ENCODE measurements at regions not wholly inside any gene's neighbourhood (a gene's known extent, or its start where the extent isn't known, plus 50 kb on each side); places are given as distances from the start of the nearest gene placed in this dataset.

GRCh38 chr3:73292220-73292619 lies 230.8 kb downstream of the EBLN2 start:
- TF ChIP-seq EZH2 (IDR thresholded peaks at IDR 0.05; ENCODE audit: borderline replicate concordance), result no peak
- TF ChIP-seq, protein P1, sequence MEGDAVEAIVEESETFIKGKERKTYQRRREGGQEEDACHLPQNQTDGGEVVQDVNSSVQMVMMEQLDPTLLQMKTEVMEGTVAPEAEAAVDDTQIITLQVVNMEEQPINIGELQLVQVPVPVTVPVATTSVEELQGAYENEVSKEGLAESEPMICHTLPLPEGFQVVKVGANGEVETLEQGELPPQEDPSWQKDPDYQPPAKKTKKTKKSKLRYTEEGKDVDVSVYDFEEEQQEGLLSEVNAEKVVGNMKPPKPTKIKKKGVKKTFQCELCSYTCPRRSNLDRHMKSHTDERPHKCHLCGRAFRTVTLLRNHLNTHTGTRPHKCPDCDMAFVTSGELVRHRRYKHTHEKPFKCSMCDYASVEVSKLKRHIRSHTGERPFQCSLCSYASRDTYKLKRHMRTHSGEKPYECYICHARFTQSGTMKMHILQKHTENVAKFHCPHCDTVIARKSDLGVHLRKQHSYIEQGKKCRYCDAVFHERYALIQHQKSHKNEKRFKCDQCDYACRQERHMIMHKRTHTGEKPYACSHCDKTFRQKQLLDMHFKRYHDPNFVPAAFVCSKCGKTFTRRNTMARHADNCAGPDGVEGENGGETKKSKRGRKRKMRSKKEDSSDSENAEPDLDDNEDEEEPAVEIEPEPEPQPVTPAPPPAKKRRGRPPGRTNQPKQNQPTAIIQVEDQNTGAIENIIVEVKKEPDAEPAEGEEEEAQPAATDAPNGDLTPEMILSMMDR (IDR thresholded peaks at IDR 0.05; ENCODE audit: poor library complexity), result no peak
